ENCODE measurements at regions not wholly inside any gene's neighbourhood (a gene's known extent, or its start where the extent isn't known, plus 50 kb on each side); places are given as distances from the start of the nearest gene placed in this dataset.
"Not testable (repeated sequence)": the region's sequence is repeated elsewhere in the genome, so short reads cannot be mapped to it uniquely, and the experiment has no call there.

DNA sequence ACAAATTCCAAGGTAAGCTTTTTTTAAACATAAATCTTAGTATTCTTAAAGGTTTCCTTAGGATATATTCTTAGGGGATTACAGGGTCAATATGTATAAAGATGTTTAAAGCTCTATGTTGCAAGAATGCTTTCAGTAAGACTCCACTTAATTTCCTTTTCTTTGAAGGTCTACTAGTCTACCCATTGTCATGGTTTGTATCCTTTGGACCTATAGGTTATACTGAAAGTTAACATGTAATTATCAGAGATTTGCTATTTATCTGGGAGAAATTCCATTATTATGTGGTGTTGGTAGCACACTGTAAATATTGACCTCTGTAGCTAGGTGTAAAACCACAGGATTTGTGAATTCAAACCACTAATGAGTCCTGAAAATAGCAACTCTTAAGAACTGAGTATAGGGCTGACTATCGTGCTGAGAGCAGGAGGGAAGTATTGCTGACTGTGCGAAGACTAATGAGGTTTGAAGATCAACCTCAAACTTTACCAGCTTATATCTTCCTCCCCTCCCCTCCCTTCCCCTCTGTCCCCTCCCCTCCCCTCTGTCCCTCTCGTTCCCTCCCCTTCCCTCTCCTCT lies 85.6 kb downstream of the GADD45G start:
- Histone ChIP-seq H3K27me3 (no peaks in the 10 kb centered on the region), H3K27ac (no peak overlapping the region), H3K4me1 (peaks cover 14% of the 10 kb centered on the region), H3K36me3 (ENCODE audit: low read depth, missing control alignments) (no peaks in the 10 kb centered on the region), H3K9me3 (no peaks in the 10 kb centered on the region), H3K4me3 (no peak overlapping the region)
- 78 to 86% methylated on average over 3 of the region's 3 CpGs for WGBS, 2 donors
- no peak for DNase-seq
- TF ChIP-seq POLR2A (IDR thresholded peaks at IDR 0.05) = no peak
- TF ChIP-seq CTCF (IDR thresholded peaks at IDR 0.05) = no peak
- intact Hi-C loops (cut with DNase I; ENCODE audit: low total_unique reads) = no loop called here

DNA sequence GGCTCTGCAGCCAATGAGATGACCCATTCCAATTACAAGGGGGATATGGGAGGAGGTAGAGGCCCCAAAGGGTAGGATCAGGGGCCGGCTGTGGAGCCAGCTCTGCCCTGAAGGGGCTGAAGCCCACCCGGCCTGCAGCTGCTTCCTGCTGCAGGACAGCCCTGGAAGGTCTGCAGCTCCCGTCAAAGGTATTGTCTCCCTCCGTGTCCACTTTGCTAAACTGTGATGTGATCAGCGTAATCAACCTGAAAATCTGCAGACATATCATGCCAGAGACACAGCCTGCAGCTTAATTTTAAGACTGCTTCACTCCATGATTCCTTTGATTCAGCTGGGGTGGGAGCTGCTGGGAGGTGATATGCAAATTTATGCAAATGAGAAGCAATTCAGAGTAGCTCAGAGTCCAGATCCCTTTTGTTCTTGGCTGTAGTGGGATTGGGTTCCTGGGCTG lies 90.7 kb downstream of the GADD45G start:
- H3K36me3 ChIP-seq (ENCODE audit: low read depth, missing control alignments) = no peaks in the 10 kb centered on the region
- no peak overlapping the region for H3K4me3 ChIP-seq
- no peak overlapping the region for H3K27ac ChIP-seq
- no peak for DNase-seq
- TF ChIP-seq POLR2A (IDR thresholded peaks at IDR 0.05) = no peak
- no peaks in the 10 kb centered on the region for H3K9me3 ChIP-seq
- intact Hi-C loops (cut with DNase I; ENCODE audit: low total_unique reads) = no loop called here
- WGBS, 2 donors = 69 to 86% methylated on average over 5 of the region's 5 CpGs
- H3K4me1 ChIP-seq = no peaks in the 10 kb centered on the region
- no peaks in the 10 kb centered on the region for H3K27me3 ChIP-seq

DNA sequence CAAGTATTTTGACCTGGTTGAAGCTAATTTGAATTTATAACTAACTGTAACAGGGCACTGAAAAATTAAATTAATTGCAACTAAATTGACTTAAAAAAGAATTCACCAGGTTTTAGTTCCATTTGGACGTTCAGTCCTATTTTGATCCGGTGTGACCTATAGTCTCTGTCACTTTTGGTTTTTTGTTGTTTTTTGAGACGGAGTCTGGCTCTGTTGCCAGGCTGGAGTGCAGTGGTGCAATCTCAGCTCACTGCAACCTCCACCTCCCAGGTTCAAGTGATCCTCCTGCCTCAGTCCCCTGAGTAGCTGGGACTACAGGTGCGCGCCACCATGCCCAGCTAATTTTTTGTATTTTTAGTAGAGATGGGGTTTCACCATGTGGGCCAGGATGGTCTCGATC lies 91.2 kb downstream of the GADD45G start:
- H3K4me1 ChIP-seq; intact Hi-C loops (cut with DNase I; ENCODE audit: low total_unique reads); H3K27me3 ChIP-seq; H3K27ac ChIP-seq; DNase-seq; H3K36me3 ChIP-seq (ENCODE audit: low read depth, missing control alignments); H3K9me3 ChIP-seq; H3K4me3 ChIP-seq: not testable (repeated sequence)
- 95 to 96% methylated on average over 6 of the region's 6 CpGs for WGBS, 2 donors

DNA sequence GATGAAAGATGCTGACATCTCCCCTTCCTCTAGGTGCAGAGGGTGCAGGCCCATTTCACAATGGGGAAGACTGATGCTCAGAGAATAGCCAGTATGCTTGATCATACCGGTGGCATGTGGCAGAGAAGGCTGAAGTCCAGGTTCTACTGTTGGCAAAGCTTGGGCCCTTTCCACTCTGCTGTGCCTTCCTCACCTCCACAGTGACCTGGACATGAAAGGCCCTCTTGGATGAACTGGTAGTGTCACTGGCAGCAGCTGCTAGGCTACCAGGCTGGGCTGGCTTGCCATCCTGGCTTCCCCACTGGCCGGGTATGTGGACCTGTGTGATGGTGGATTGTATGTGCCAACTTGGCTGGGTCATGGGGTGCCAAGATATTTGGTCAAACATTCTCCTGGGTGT lies 92.0 kb downstream of the GADD45G start:
- TF ChIP-seq POLR2A (IDR thresholded peaks at IDR 0.05) (no peak), CTCF (IDR thresholded peaks at IDR 0.05) (no peak)
- no peaks in the 10 kb centered on the region for H3K9me3 ChIP-seq
- WGBS, 2 donors = 96 to 100% methylated on average over 2 of the region's 2 CpGs

GRCh38 chr9:89697553-89697952 lies 92.7 kb downstream of the GADD45G start:
- no peak overlapping the region for H3K4me3 ChIP-seq
- TF ChIP-seq CTCF (IDR thresholded peaks at IDR 0.05) (no peak), POLR2A (IDR thresholded peaks at IDR 0.05) (no peak)
- intact Hi-C loops (cut with DNase I; ENCODE audit: low total_unique reads) = no loop called here
- H3K36me3 ChIP-seq (ENCODE audit: low read depth, missing control alignments) = no peaks in the 10 kb centered on the region
- H3K27me3 ChIP-seq = no peaks in the 10 kb centered on the region
- no peak for DNase-seq
- H3K27ac ChIP-seq = no peak overlapping the region
- WGBS, 2 donors = 86 to 100% methylated on average over 3 of the region's 3 CpGs
- H3K9me3 ChIP-seq = no peaks in the 10 kb centered on the region
- peaks cover 9% of the 10 kb centered on the region for H3K4me1 ChIP-seq

More for the DNA sequence above, 92.0 kb downstream of the GADD45G start:
- Histone ChIP-seq H3K27me3 (no peaks in the 10 kb centered on the region), H3K4me1 (peaks cover 9% of the 10 kb centered on the region), H3K36me3 (ENCODE audit: low read depth, missing control alignments) (no peaks in the 10 kb centered on the region), H3K27ac (no peak overlapping the region), H3K4me3 (no peak overlapping the region)
- intact Hi-C loops (cut with DNase I; ENCODE audit: low total_unique reads) = no loop called here
- DNase-seq = no peak

- Histone ChIP-seq H3K27ac (no peak overlapping the region), H3K9me3 (no peaks in the 10 kb centered on the region), H3K27me3 (no peaks in the 10 kb centered on the region), H3K4me1 (peaks cover 9% of the 10 kb centered on the region), H3K4me3 (no peak overlapping the region), H3K36me3 (ENCODE audit: low read depth, missing control alignments) (no peaks in the 10 kb centered on the region)
- intact Hi-C loops (cut with DNase I; ENCODE audit: low total_unique reads) = no loop called here
- TF ChIP-seq POLR2A (IDR thresholded peaks at IDR 0.05) (no peak), CTCF (IDR thresholded peaks at IDR 0.05) (no peak)
- WGBS, 2 donors = 82 to 90% methylated on average over 4 to 8 of the region's 8 CpGs
- no peak for DNase-seq
These were observed 93.7 kb downstream of the GADD45G start for GRCh38 chr9:89698411-89699005.

Data from testis (tissue), 2 donors.